H1 (cell line): ENCODE measurements at regions not wholly inside any gene's neighbourhood (a gene's known extent, or its start where the extent isn't known, plus 50 kb on each side); places are given as distances from the start of the nearest gene placed in this dataset.

Source experiments
- CTCF ChIA-PET: fragments of 300-600 bp; sonication (Branson Sonifier 250); formaldehyde crosslinking; loops from one replicate; lab custom pipeline; 2021; ENCODE audit not compliant: partially characterized antibody; lab: Charles Lee
- POLR2A ChIA-PET: fragments of 300-600 bp; sonication (Branson Sonifier 250); formaldehyde crosslinking; loops from one replicate; lab custom pipeline; 2021; ENCODE audit warnings: inconsistent platforms; ENCODE audit not compliant: partially characterized antibody; lab: Charles Lee
- DNase-seq, 2 experiments: peaks; one replicate each; pipeline versions ENCODE4 v3.0.0 to v3.0.0-alpha.2; 2010 to 2022; ENCODE audit warnings: low spot score in 2 of 2, low read depth in 1 of 2, mixed read lengths in 1 of 2
- FAIRE-seq: peaks from 2 replicates; lab custom pipeline; 2011; peaks lifted over from hg19 to GRCh38; lab: Jason Lieb, UNC
- H2AFZ ChIP-seq: 2 replicates; pipeline ENCODE4 v1.8.1; 2012; ENCODE audit warnings: low read length, inconsistent platforms
- H2AK5ac ChIP-seq: 2 replicates; pipeline ENCODE4 v1.6.1; 2013; ENCODE audit warnings: low read depth, low read length
- H2BK120ac ChIP-seq: replicated peaks from 2 replicates; pipeline ENCODE3; 2013; ENCODE audit warnings: low read depth, low read length, inconsistent platforms
- H2BK12ac ChIP-seq: 2 replicates; pipeline ENCODE4 v1.6.1; 2013; ENCODE audit warnings: low read depth, low read length
- H2BK15ac ChIP-seq: 2 replicates; pipeline ENCODE4 v1.6.1; 2013; ENCODE audit warnings: low read length
- H2BK20ac ChIP-seq: 2 replicates; pipeline ENCODE4 v1.6.1; 2013; ENCODE audit warnings: low read length
- H2BK5ac ChIP-seq: 2 replicates; pipeline ENCODE4 v1.6.1; 2013; ENCODE audit warnings: low read depth, low read length
- H3K14ac ChIP-seq: 2 replicates; pipeline ENCODE4 v1.6.1; 2013; ENCODE audit warnings: inconsistent platforms; ENCODE audit not compliant: insufficient read length
- H3K18ac ChIP-seq: 2 replicates; pipeline ENCODE4 v1.6.1; 2013; ENCODE audit warnings: low read length; ENCODE audit errors: extremely low read depth
- H3K23ac ChIP-seq: 2 replicates; pipeline ENCODE4 v1.6.1; 2013; ENCODE audit warnings: inconsistent platforms; ENCODE audit not compliant: insufficient read length
- H3K23me2 ChIP-seq: 2 replicates; pipeline ENCODE4 v1.6.1; 2013; ENCODE audit warnings: low read depth, low read length
- H3K27ac ChIP-seq: 2 replicates; pipeline ENCODE4 v1.6.1; 2011; ENCODE audit warnings: low read depth, low read length, inconsistent platforms
- H3K27me3 ChIP-seq, 4 experiments: replicated peaks in 1 of 4; 1 replicate in 1 of 4; 2 replicates in 3 of 4; pipeline versions ENCODE4 v1.6.1 to v1.8.1; 2011 to 2013; ENCODE audit warnings: low read length in 3 of 4, mild to moderate bottlenecking in 3 of 4, inconsistent platforms in 2 of 4, mixed read lengths in 2 of 4, moderate library complexity in 1 of 4; ENCODE audit not compliant: control insufficient read depth in 3 of 4, insufficient read depth in 3 of 4; ENCODE audit errors: extremely low read depth in 1 of 4
- H3K36me3 ChIP-seq, 4 experiments: 2 replicates each; pipeline versions ENCODE4 v1.6.1 to v1.8.1; 2011 to 2013; ENCODE audit warnings: mild to moderate bottlenecking in 4 of 4, low read length in 3 of 4, moderate library complexity in 2 of 4, control low read depth in 1 of 4, inconsistent platforms in 1 of 4; ENCODE audit not compliant: insufficient read depth in 4 of 4, control insufficient read depth in 2 of 4
- H3K4ac ChIP-seq: replicated peaks from 2 replicates; pipeline ENCODE3; 2013; ENCODE audit warnings: low read length, low read depth, mixed read lengths, inconsistent platforms; ENCODE audit not compliant: insufficient read length
- H3K4me1 ChIP-seq, 4 experiments: replicated peaks in 1 of 4; 1 replicate in 1 of 4; 2 replicates in 3 of 4; pipeline versions ENCODE4 v1.6.1 to v1.8.1; 2011 to 2013; ENCODE audit warnings: low read length in 3 of 4, inconsistent platforms in 2 of 4, mixed read lengths in 1 of 4; ENCODE audit not compliant: insufficient read depth in 4 of 4, control insufficient read depth in 3 of 4
- H3K4me2 ChIP-seq, 2 experiments: 2 replicates each; pipeline versions ENCODE4 v1.6.1 to v1.8.1; 2011 to 2013; ENCODE audit warnings: low read depth in 2 of 2, low read length in 2 of 2, control low read depth in 1 of 2, inconsistent platforms in 1 of 2, mild to moderate bottlenecking in 1 of 2; ENCODE audit not compliant: insufficient read depth in 1 of 2
- H3K4me3 ChIP-seq, 4 experiments: fragments of 200-600, 300-600 bp in 1 of 4; sonication (generic), shearing (Covaris generic), sonication (Bioruptor Twin) in 1 of 4; 2 replicates each; pipeline versions ENCODE4 v1.5.1 to v1.8.1; 2011 to 2016; ENCODE audit warnings: low read length in 4 of 4, low read depth in 3 of 4, control low read depth in 2 of 4, inconsistent platforms in 2 of 4, mild to moderate bottlenecking in 2 of 4, mixed read lengths in 1 of 4, moderate library complexity in 1 of 4; ENCODE audit not compliant: insufficient read depth in 2 of 4; ENCODE audit errors: extremely low read depth in 1 of 4
- H3K56ac ChIP-seq: replicated peaks from 2 replicates; pipeline ENCODE3; 2013; ENCODE audit warnings: low read depth, mild to moderate bottlenecking, mixed read lengths, low read length, inconsistent platforms; ENCODE audit not compliant: insufficient read length
- H3K79me1 ChIP-seq: 2 replicates; pipeline ENCODE4 v1.6.1; 2013; ENCODE audit warnings: low read depth, low read length, control low read depth
- H3K79me2 ChIP-seq, 2 experiments: 2 replicates each; pipeline versions ENCODE4 v1.6.1 to v1.8.1; 2012 to 2013; ENCODE audit warnings: low read length in 2 of 2, mild to moderate bottlenecking in 2 of 2, inconsistent platforms in 1 of 2; ENCODE audit not compliant: insufficient read depth in 2 of 2, control insufficient read depth in 1 of 2
- H3K9ac ChIP-seq, 4 experiments: replicated peaks in 1 of 4; 1 replicate in 1 of 4; 2 replicates in 3 of 4; pipeline versions ENCODE4 v1.6.1 to v1.8.1; 2011 to 2013; ENCODE audit warnings: low read depth in 3 of 4, low read length in 3 of 4, control low read depth in 2 of 4, mild to moderate bottlenecking in 2 of 4, moderate library complexity in 2 of 4, inconsistent platforms in 1 of 4; ENCODE audit errors: extremely low read depth in 1 of 4
- H3K9me3 ChIP-seq, 2 experiments: 2 replicates each; pipeline versions ENCODE4 v1.6.1 to v1.8.1; 2012 to 2013; ENCODE audit warnings: mild to moderate bottlenecking in 2 of 2, moderate library complexity in 2 of 2, control low read depth in 1 of 2, inconsistent platforms in 1 of 2, low read depth in 1 of 2, low read length in 1 of 2, mixed read lengths in 1 of 2; ENCODE audit not compliant: insufficient read depth in 2 of 2
- H4K20me1 ChIP-seq, 2 experiments: replicated peaks in 1 of 2; 2 replicates each; pipeline versions ENCODE3 to v1.8.1; 2011 to 2013; ENCODE audit warnings: inconsistent platforms in 2 of 2, low read length in 2 of 2, mild to moderate bottlenecking in 1 of 2; ENCODE audit not compliant: insufficient read depth in 2 of 2, control insufficient read depth in 1 of 2
- H4K5ac ChIP-seq: 2 replicates; pipeline ENCODE4 v1.6.1; 2013; ENCODE audit warnings: low read length, low read depth, mixed read lengths, inconsistent platforms; ENCODE audit not compliant: insufficient read length
- H4K8ac ChIP-seq: 2 replicates; pipeline ENCODE4 v1.8.0; 2013; ENCODE audit warnings: mild to moderate bottlenecking, moderate library complexity, low read length, inconsistent platforms; ENCODE audit not compliant: insufficient read depth; ENCODE audit errors: extremely low read depth
- H4K91ac ChIP-seq: replicated peaks from 2 replicates; pipeline ENCODE3; 2013; ENCODE audit warnings: low read length, mixed read lengths, inconsistent platforms; ENCODE audit not compliant: insufficient read length
- ATF2 ChIP-seq: IDR thresholded peaks from 2 replicates; pipeline ENCODE4 v1.6.1; 2012; ENCODE audit warnings: low read length, inconsistent platforms
- CTBP2 ChIP-seq: IDR thresholded peaks from 2 replicates; pipeline ENCODE4 v1.7.0; 2011; ENCODE audit warnings: borderline replicate concordance, mild to moderate bottlenecking, moderate library complexity, mixed read lengths, low read length; ENCODE audit not compliant: insufficient read depth, insufficient read length
- EP300 ChIP-seq, 2 experiments: IDR thresholded peaks; 1 replicate in 1 of 2; 2 replicates in 1 of 2; pipeline ENCODE4 v1.6.1; 2011 to 2012; ENCODE audit warnings: low read depth in 2 of 2, low read length in 2 of 2, mild to moderate bottlenecking in 2 of 2, borderline replicate concordance in 1 of 2, inconsistent platforms in 1 of 2, moderate library complexity in 1 of 2
- FOSL1 ChIP-seq: IDR thresholded peaks from 2 replicates; pipeline ENCODE4 v1.6.1; 2011; ENCODE audit warnings: mild to moderate bottlenecking, low read depth, low read length, moderate library complexity; ENCODE audit not compliant: insufficient read depth
- JUND ChIP-seq: IDR thresholded peaks from 2 replicates; pipeline ENCODE4 v1.6.1; 2011; ENCODE audit warnings: mild to moderate bottlenecking, improper control_type of control experiment, low read length
- PHF8 ChIP-seq: fragments of 200-600 bp; sonication (generic); conservative IDR thresholded peaks from 2 replicates; pipeline ENCODE4 v1.7.1; 2012; ENCODE audit warnings: low read depth, mild to moderate bottlenecking, inconsistent platforms, low read length, moderate library complexity
- POU5F1 ChIP-seq: IDR thresholded peaks from 2 replicates; pipeline ENCODE4 v1.6.1; 2011; ENCODE audit warnings: low read depth, mild to moderate bottlenecking, low read length, moderate library complexity
- RFX5 ChIP-seq: IDR thresholded peaks from 2 replicates; pipeline ENCODE4 v1.6.1; 2011; ENCODE audit warnings: low read depth, low read length, improper control_type of control experiment, borderline replicate concordance
- SIX5 ChIP-seq: IDR thresholded peaks from 2 replicates; pipeline ENCODE4 v1.6.1; 2011; ENCODE audit warnings: mild to moderate bottlenecking, low read depth, low read length
- SUZ12 ChIP-seq: fragments of 200-600 bp; sonication (generic); IDR thresholded peaks from 2 replicates; pipeline ENCODE4 v1.6.1; 2012; ENCODE audit warnings: mild to moderate bottlenecking, inconsistent platforms, low read length, moderate library complexity, mixed read lengths
- TAF7 ChIP-seq: optimal IDR thresholded peaks from 2 replicates; pipeline ENCODE3; 2011; ENCODE audit warnings: low read depth, mild to moderate bottlenecking, inconsistent platforms, low read length, moderate library complexity, borderline replicate concordance
- WGBS, 2 experiments: shearing (Covaris generic) in 1 of 2; methylation state at CpG; one replicate each; pipeline versions ENCODE4 v1.1.6 to v1.1.7; 2013 to 2015; ENCODE audit warnings: low lambda C conversion rate in 2 of 2, mixed read lengths in 2 of 2, inconsistent platforms in 1 of 2, low coverage in 1 of 2, missing lambda C conversion rate in 1 of 2; ENCODE audit not compliant: insufficient replicate concordance in 2 of 2, insufficient coverage in 1 of 2, insufficient read length in 1 of 2; ENCODE audit errors: extremely low coverage in 1 of 2, missing lambda C conversion rate in 1 of 2; 5-methylcytosine and 5-hydroxymethylcytosine counted together

- FAIRE-seq = no peak
- Histone ChIP-seq H4K8ac (no peak overlapping the region), H3K27me3 (no peaks in the 10 kb centered on the region), H2BK12ac (no peak overlapping the region), H4K91ac (no peak overlapping the region), H3K4me2 (no peak overlapping the region), H3K23ac (no peak overlapping the region), H3K4ac (no peak overlapping the region), H2AFZ (no peak overlapping the region), H3K18ac (no peak overlapping the region), H2BK15ac (no peak overlapping the region), H3K14ac (no peak overlapping the region), H3K4me1 (peaks cover 0 to 4% (median 3%) of the 10 kb centered on the region in 4 experiments; a peak in 3 of 7 replicates), H3K9ac (no peak overlapping the region), H2AK5ac (no peak overlapping the region), H3K36me3 (no peaks in the 10 kb centered on the region), H4K5ac (no peak overlapping the region), H3K4me3 (no peak overlapping the region), H3K27ac (no peak overlapping the region), H2BK120ac (no peak overlapping the region), H2BK5ac (no peak overlapping the region), H3K79me2 (no peaks in the 10 kb centered on the region), H3K79me1 (no peaks in the 10 kb centered on the region), H3K23me2 (no peaks in the 10 kb centered on the region), H3K56ac (no peak overlapping the region), H2BK20ac (no peak overlapping the region), H3K9me3 (no peaks in the 10 kb centered on the region), H4K20me1 (no peaks in the 10 kb centered on the region)
- POLR2A ChIA-PET = no interaction called here
- 76% methylated on average over 4 of the region's 4 CpGs; no CpG with 5 or more reads in 1 of the 2 experiments for WGBS, 2 experiments
- DNase-seq = no peak
- CTCF ChIA-PET = interaction anchor here (1.5 kb wide), 2 partner anchors 10 to 128 kb away, joined by 3 to 4 read pairs; no protein-coding TSS in a partner anchor
- TF ChIP-seq EP300 (IDR thresholded peaks at IDR 0.05; ENCODE audit: borderline replicate concordance in 1 of 2, low read depth in 2 of 2, low read length in 2 of 2) = no peak
- no peak for TF ChIP-seq POU5F1
- TF ChIP-seq FOSL1 = no peak
- TF ChIP-seq ATF2 = no peak
- no peak for TF ChIP-seq RFX5
- no peak for TF ChIP-seq SIX5
- no peak for TF ChIP-seq JUND
- no peak for TF ChIP-seq SUZ12
- no peak for TF ChIP-seq PHF8
- no peak for TF ChIP-seq CTBP2
- no peak for TF ChIP-seq TAF7
Observed at GRCh38 chr20:19911810-19912382, 105.3 kb upstream of the NAA20 start.
